Posterior cingulate gyrus (tissue), 11 donors: ENCODE measurements at regions not wholly inside any gene's neighbourhood (a gene's known extent, or its start where the extent isn't known, plus 50 kb on each side); places are given as distances from the start of the nearest gene placed in this dataset.

ENCODE experiments used
- DNase-seq, 10 donors: peaks; one replicate each; pipeline versions ENCODE4 v3.0.0 to v3.0.0-alpha.2; 2020 to 2021; ENCODE audit warnings: mixed read lengths in 3 of 10
- intact Hi-C: fragments of 100-400 bp; cut with DNase I; formaldehyde crosslinking; loops from one replicate; pipeline ENCODE4 v1.15.1; 2023

DNA sequence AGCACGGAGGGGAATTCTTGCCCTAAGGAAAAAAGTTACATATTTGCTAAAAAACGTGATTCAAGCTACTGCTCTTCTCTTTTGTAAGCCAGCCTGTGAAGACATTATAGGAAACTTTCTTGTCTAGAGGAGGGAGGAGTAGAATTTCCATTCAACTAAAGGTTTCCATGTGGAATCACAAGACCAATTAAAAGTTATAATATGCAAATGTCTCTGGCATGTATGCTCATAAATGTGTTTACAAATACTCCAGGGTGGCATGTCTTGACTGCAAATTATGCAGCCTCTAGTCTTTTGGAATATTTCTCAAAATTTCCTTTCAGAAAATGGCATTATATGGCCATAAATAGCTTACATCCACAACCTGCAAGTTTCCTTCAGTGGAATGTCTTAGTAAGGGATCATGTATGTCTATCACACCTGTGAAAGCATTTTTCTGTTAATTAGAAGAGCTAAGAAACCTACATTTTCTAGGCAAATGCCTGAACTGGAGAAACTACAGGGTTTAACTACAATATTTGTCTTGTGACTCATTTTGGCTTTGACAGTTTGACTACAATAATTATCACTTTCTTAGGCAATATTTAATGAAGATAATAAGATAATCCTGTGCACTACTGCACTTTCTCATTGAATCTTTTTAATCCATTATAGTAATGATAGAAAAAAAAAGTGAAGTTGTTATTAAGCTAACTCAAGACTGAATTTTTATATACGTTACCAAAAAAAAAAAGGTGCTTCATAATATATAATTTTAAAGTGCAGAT is 111.1 kb upstream of the C10orf90 start:
- DNase-seq = no peak
- intact Hi-C loops = no loop called here

DNA sequence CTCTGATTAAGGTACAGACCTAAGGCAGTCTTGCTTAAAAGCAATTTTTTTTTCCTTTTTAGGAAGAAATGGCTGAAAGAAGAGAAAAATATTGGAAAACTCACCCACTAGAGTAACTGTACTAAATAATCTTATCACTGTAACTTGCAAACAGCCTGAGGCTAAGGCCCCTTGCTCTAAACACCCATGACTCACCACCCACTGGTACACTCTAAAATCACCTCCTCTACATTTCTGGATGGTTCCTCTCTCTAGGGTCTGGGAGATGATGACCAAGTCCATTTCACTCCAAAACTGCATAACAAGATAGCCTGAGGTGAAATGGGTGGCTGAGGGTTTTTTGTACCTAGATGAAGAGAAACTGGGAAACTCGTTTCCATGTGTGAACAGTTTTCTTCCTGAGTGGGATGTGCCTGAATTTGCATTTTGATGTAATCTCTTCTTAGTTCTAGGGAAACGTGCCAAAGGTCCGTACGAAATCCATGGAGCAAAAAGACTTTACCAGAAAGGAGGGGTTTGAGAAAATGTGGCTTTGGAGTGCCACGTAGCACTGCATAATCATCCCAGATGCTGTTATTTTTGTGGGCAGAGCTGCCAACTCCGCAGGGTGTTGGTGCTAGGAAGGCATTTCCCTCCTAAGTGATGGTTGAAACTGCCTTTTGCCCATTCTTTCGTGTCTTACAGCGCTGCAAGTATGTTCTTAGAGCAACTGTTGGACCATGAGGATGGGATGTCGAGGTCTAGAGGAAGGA is 113.5 kb upstream of the C10orf90 start:
- intact Hi-C loops = no loop called here

DNA sequence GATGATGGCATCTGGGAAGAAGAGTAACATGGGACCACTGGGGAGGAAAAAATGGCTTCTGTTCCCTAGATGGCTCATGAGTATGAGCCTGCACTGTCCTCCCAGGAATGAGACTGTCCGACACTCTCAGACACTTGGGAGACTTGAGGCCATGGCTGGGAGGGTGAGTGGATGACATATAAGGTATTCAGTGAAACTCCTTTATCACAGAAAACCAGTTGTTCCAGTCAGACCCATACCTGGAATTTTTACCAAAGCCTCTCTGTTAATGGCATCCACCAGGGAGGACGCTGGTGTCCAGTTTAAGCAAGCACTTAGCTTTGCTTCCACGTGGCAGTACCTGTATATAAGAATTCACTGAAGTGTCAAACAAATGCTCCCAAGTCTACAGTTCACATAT is 116.7 kb upstream of the C10orf90 start:
- intact Hi-C loops = no loop called here
- no peak for DNase-seq

More for the DNA sequence above, 113.5 kb upstream of the C10orf90 start:
- DNase-seq = no peak

DNA sequence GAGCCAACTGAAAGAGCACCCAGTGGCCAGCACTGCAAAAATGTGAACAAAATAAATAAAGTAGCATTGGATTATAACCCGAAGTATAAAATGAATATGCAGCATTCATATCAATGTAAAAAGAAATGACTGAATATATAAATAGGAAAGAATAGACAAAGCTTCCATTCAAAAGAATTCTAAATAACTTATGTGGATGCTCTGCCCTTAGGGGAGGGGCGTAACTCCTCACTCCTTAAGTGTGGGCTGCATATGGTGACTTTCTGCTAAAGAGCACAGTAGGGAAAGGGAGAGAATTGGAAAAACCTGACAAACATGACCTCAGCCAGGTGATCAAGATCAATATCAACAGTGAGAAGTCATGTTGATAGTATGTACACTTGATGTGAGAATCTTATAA is 109.9 kb upstream of the DOCK1 start:
- intact Hi-C loops = no loop called here
- DNase-seq = no peak

DNA sequence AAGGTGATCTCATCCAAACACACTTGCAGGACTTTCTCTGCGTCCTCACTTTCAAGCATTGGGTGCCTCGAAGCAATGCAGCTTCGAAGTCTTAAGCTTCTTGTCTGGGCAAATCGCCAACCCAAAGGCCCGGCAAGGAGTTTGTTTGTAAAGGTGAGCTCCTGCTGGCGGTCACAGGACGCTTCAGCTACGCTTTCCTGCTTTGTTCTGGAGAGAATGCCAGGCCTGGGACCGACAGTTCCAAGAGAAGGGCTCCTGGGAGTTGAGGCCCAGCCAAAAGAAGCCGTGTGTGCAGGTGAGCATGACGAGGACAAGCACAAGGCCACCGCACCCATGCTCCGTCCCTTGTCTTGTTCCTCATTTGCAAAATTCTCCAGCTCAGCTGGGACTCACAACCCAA is 106.6 kb upstream of the DOCK1 start:
- intact Hi-C loops = no loop called here

DNA sequence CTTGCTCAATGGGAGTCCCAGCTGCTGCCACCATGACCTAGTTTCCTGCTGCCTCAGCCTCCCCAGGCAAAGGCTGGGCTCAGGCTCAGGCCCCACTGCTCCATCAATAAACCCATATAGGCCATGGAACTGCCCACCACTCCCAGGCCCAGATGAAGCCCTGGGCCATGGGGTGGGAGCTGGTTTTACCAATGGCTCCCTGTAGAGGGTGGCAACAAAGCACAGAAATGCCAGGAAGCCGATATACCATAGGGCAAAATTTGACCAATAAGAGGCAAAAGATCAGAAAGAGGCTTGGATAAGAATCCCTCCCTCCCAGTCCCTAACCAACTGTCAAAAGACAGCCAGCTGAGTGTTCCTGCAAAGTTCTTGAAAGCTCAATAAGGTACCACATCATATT is 101.8 kb upstream of the DOCK1 start:
- intact Hi-C loops = no loop called here
- no peak for DNase-seq

More for the DNA sequence above, 106.6 kb upstream of the DOCK1 start:
- DNase-seq = no peak

DNA sequence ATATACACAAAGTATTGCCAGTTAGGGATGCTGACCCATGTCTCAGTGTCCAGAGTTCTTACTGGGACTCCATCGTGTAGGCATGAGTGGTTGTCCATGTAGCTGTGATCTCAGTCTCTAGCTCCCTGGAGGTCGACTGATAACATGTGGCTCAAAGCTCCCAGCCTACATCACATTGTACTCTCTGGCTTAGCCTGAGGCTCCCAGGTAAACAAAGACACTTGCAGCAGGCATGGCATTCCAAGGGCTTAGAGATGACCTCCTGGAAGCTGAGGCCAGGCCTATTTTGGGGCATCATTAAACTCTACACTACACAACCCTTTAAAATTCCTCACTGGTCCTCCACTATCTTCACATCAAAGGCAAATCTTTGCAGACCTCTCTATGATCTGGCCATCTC is 100.8 kb upstream of the DOCK1 start:
- intact Hi-C loops = no loop called here
- DNase-seq = no peak

DNA sequence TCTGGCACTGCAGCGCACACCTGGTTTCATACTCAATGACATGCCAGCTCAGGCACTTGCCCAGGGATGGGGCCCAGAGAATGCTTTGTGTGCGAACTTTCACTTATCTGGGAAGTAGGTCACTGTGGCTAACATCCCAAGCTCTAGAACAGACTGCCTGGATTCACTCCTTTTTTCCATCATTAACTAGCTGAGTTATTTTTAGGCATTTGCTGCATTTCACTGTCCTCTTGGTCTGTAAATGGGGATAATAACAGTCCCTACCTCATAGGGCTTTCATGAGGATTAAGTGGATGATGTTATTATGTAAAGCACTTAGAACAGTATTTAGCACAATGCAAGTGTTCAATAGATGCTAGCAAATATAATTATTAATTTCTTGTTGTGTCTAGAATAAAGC is 98.7 kb upstream of the DOCK1 start:
- intact Hi-C loops = no loop called here

DNA sequence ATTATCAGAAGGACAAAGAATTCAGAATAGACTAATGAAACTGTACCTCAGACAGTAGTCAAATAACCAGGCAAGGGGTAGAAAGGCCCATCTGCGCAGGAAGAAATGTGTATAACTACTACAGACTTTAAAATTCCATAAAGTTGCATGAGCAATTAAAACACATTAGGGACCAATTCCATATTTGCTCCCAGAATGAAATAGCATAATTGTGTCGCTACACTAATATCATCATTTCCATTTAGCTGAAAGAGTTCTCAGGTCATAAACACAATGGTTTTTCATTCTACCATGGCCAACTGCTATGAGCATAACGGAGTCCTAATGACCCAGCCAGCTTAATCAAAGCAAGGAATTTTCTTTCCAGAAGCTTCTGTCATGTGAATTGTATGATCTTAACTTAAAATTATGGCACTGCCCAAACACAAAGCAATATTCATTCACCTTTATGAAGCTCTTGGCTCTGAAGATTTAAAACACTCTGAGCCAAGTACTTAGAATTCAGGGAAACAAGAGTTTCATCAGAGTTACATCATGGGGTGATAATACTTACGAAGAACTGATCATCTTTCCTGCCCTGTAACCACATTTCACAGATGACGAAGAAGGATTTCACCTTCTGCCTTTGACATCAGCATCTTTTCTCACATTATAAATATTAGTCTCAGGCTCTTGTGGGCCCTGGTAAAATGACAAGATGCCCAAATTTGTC is 98.1 kb upstream of the DOCK1 start:
- intact Hi-C loops = no loop called here
- DNase-seq = no peak

More for the DNA sequence above, 98.7 kb upstream of the DOCK1 start:
- DNase-seq = no peak

DNA sequence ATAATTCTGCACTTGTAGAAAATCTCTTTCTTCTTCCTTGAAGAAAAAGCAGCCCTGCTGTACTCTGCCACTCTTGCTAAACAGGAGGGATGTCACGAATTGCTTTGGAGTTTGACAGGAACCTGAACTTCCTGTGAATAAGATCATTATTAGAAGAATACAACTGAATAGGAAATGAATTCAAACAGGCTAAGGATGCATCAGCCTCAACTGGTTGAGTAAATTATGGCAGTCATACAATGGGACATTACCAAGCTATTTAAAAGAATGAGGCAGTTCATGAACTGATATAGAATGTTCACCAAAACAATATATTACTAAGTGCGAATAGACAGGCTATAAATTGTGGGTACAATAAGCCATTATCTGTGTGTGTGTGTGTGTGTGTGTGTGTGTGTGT is 97.1 kb upstream of the DOCK1 start:
- DNase-seq = no peak
- intact Hi-C loops = no loop called here

DNA sequence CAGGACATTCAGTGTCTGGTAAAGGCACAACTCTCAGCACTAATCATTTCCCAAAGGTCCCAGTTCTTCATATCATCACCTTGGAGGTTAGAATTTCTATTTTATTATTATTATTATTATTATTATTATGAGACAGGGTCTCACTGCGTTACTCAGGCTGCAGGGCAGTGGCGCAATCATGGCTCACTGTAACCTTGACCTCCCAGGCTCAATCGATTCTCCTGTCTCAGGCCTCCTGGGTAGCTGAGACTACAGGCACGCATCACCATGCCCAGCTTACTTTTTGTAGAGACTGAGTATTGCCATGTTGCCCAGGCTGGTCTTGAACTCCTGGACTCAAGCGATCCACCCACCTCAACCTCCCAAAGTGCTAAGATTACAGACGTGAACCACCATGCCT is 91.8 kb upstream of the DOCK1 start:
- no peak for DNase-seq
- intact Hi-C loops = no loop called here

DNA sequence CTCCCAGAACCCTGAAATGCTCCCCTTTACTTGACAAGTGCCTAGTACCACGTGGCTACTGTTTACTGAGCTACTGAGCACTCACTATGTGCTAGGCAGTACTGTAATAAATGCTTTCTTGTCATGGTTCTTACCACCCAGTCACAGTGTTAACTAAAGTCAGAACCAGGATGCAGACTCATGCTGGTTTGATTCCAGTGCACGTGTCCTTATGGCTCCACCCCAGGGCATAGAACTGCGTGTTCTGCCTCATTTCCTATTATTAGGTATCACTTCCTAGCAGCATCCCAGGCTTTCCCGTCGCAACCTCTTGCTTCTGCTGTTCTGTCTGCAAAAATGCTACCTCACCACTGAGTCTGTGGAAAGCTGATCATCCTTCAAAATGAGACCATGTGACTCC is 71.7 kb upstream of the DOCK1 start:
- intact Hi-C loops = no loop called here
- DNase-seq = peak in 1 of 10 donors; percentile 22

DNA sequence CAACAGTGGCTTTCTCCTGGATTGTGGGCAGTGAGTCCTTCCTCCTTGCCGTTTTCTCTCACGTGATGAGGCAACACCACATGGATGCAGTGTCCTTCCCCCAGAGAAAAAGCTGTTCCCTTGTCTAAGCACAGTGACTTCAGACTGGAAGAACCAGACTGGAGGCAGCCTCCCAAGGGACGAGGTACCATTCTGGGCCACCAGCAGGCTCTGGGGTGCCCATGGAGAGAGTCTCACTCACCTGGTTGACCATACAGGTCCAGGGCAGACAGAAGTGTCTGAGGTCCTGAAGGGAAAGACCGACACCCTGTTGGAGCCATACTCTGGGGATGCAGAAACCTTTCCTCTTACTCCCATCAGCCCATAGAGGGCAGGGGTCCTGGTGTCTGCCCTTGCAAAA is 69.2 kb upstream of the DOCK1 start:
- DNase-seq = peak in 1 of 10 donors; percentile 62
- intact Hi-C loops = no loop called here

DNA sequence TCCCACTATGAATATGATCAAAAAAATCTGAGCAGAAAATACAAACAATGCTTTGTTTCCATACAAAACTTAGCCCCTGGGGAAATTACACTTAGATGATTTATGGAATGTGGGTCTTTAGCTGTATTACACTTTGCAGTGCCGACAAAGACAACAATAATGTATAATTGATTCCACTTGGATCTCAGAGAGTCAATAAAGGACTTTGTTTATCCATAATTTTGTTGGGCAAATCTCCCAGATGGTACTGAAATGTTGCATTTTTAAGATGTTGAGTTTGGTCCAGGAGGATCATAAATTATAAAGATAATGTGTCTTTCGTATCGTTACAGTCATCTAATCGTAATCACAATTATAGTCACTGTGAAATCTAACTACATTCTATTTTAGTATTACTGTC is 66.9 kb upstream of the DOCK1 start:
- intact Hi-C loops = no loop called here
- no peak for DNase-seq

DNA sequence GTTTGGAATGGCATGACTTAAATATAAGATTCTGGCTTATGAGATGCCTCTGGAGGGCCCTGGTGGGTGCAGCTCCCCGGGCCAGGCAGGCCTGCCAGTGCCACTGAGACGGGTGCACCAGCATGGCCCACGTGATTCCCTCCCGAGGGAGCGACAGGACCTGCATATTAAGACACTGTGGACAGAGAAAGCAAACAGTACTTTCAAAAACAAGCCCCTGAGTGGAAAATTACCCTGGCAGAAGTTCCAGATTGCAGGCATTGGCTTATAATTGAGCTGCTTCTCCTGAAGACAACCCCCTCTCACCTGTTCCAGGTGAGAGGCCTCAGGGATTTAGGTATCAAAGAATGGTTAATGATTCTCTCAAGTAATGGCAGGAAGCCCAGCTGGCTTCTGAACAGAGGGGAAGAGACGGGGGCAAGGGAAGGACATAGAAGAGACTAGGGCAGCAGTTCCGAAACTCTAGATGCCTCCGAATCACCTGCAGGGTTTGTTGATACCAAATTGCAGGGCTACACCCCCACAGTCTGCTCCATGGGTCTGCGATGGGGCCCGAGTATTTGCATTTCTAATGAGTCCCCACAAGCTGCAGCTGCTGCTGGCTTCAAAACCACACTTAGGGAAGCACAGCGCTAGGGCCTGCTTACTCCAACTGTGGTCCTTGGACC is 66.0 kb upstream of the DOCK1 start:
- DNase-seq = peak; percentile 81 to 98 (median 91)
- intact Hi-C loops = no loop called here

DNA sequence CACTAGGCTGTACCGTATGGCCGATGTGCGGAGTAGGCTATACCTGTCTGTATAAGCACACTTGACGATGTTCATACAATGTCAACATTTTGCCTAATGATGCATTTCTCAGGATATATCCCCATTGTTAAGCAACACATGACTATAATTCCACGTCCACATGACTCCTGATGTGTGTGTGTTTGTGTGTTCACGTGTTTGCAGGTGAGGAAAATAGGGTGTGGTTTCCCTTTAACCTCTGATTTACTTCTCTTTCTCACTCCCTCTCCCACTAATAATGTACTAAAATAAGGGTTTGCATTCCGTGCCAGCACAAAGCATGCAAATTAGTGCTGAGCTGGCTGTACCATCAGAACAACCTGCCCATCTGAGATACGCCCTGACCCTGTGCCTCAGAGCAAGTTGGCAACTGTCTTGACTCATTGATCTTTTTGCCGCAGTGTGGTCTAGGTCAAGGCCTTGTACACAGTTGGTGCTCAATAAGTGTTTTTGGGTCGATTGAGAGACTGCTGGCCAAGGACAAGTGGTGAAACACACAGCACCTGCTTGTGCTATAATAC is 64.6 kb upstream of the DOCK1 start:
- intact Hi-C loops = no loop called here
- no peak for DNase-seq

DNA sequence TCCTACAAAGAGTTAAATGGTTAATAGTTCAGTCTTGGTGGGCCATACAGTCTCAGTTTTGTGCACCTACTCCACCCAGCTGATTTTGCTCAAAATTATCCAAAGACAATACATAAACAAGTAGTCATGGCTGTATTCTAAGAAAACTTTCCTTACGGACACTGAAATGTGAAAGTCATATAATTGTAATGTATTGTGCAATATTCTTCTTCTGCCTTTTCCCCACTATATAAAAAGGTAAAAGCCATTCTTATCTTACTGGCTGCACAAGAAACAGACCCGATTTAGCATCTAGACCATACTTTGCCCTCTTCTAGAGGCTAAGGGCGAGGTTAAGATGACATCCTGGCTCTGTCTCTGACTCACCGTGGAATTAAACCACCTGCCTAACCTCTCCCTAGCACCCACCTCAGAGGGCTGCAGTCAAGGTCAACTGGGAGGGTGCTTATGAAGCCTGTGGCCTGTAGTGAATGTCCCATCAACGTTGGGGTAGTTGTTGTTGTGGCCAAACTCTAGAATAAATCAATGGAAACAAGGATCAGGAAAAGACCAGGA is 63.8 kb upstream of the DOCK1 start:
- intact Hi-C loops = no loop called here
- peak in 1 of 10 donors; percentile 16 for DNase-seq

DNA sequence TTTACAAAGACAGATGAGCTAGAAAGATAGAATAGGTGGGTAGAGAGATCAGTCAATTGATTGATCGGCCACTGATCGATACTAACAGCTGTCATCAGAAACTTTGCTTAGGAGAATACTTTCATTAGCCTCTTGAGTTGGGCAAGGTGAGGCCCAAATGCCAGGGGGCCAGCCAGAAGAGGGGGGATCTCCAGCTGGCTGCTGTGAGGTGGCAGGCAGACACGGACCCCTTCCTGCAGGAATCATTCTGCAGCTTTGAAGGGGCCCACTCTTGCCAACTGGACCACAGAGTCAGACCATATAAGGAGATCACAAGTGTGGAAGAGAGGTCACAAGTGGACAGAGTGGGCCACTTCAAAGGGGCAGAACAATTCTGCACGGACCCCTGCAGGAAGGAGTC is 62.9 kb upstream of the DOCK1 start:
- intact Hi-C loops = no loop called here
- peak in 1 of 10 donors; percentile 70 for DNase-seq

DNA sequence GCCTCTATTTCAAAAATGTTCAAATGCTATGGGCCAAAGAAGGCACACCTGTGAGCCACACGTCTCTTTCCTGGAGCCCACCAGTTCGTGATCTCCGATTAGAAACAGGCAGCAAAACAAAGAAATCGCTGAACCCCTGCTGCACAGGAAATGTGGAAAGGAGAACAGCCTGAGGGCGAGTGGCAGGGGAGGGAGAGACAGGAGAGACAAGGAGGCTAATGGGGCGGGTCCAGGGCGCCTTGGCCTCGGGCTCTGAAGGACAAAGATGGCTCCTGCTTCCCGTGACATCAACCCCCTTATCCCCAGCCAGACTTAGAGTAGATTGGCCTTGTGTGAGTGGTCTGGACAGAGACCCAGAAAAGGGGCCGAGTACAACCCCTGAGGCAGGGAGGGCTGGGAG is 62.4 kb upstream of the DOCK1 start:
- DNase-seq = peak in 1 of 10 donors; percentile 65
- intact Hi-C loops = no loop called here

DNA sequence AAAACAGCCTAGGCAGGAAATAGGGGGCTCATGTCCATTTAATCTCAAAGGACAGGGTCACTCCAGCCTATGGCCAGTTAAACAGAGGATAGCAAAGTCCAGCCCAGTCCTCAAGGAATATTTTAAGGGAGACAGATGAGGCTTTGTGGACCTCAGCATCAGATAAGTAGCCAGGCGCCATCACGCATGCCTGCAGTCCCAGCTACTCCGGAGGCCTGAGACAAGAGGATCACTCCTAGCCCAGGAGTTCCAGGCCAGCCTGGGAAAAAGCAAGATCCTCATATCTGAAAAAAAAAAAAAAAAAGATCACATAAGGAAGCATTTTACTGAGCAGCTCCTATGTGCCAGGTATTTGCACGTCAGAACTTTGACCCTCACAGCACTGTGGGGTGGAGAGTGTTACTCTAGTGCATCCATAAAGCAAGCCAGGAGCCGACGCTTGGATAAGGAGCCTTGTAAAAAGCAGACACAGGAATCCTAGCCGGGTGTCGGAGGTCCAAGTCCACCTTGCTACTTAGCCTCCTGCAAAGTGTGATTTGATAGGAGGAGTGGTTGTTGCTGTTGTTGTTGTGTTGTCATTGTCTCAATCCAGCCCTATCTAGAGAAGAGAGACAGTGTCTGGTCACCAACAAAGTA is 61.8 kb upstream of the DOCK1 start:
- intact Hi-C loops = no loop called here
- DNase-seq = peak in 1 of 10 donors; percentile 17
